Epithelial cell of esophagus (primary cell): ENCODE measurements at regions not wholly inside any gene's neighbourhood (a gene's known extent, or its start where the extent isn't known, plus 50 kb on each side); places are given as distances from the start of the nearest gene placed in this dataset.
"Not testable (repeated sequence)": the region's sequence is repeated elsewhere in the genome, so short reads cannot be mapped to it uniquely, and the experiment has no call there.

ENCODE experiments used
- DNase-seq: peaks from one replicate; pipeline ENCODE4 v3.0.0; 2010; ENCODE audit warnings: low read depth
- H3K4me3 ChIP-seq: 2 replicates; pipeline ENCODE4 v1.5.1; 2011; ENCODE audit warnings: mild to moderate bottlenecking, low read length, control low read depth
- TF ChIP-seq, protein P1 (sequence below): IDR thresholded peaks from 2 replicates; pipeline ENCODE4 v1.5.1; 2011; ENCODE audit warnings: low read depth, mild to moderate bottlenecking, low read length, control low read depth, inconsistent platforms; ENCODE audit not compliant: insufficient read depth; ENCODE audit errors: missing control alignments

DNA sequence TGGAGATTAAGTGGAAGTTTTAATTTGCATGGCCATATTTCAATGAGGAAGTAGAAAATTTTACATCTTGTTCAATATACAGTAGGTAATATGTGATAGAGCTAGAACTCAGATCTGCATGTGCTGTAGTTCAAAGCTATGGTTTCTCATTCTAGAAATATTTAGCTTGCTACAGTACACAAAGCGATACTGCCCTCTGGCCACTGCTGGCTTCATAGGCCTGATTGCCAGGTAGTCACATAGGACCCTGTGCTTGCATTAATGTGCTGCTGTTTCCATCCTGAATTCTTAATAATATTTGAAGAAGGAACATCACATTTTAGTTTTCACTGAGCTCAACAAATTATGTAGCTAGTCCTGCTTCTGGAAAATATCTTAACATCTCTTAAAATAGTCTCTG is 87.0 kb downstream of the PLSCR2 start:
- no peak overlapping the region for H3K4me3 ChIP-seq
- peak; percentile 25 for DNase-seq
- TF ChIP-seq, protein P1, sequence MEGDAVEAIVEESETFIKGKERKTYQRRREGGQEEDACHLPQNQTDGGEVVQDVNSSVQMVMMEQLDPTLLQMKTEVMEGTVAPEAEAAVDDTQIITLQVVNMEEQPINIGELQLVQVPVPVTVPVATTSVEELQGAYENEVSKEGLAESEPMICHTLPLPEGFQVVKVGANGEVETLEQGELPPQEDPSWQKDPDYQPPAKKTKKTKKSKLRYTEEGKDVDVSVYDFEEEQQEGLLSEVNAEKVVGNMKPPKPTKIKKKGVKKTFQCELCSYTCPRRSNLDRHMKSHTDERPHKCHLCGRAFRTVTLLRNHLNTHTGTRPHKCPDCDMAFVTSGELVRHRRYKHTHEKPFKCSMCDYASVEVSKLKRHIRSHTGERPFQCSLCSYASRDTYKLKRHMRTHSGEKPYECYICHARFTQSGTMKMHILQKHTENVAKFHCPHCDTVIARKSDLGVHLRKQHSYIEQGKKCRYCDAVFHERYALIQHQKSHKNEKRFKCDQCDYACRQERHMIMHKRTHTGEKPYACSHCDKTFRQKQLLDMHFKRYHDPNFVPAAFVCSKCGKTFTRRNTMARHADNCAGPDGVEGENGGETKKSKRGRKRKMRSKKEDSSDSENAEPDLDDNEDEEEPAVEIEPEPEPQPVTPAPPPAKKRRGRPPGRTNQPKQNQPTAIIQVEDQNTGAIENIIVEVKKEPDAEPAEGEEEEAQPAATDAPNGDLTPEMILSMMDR: peak; percentile 19

DNA sequence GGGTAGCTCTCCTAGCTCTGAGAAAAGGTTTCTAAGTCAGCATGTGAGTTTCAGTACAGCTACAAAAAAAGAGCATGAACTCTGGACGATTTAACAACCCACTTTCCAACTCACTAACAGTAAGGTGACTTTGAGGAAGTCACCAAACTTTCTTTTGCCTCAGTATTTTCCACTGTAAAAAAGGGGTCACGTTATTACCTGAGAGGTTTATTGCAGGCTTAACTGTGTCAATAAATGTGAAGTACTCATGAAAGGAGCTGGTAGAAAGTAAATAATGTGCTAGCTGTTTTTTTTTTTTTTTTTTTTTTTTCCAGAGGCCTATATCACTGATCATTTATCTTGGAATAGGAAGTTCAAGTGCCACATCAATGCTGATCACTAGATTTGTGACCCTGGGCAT is 89.3 kb downstream of the PLSCR2 start:
- no peak for DNase-seq
- TF ChIP-seq, protein P1: no peak
- no peak overlapping the region for H3K4me3 ChIP-seq

DNA sequence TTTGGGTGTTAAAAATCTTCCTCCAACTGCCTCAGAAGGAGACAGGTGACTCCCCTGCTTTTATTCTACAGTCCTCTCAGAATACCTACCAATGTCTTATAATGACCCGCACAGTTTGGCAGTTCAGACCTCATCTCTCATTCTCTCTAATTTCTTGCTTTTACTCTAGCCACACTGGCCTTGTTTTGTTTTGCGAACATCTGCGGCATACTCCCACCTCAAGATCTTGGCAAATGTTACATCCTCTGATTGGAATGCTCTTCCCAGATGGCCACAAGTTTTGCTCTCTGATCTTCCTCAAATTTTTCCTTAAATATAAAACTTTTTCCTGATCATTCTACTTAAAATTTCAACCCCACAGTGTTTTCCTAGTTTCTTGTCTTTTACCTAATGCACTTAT is 94.1 kb downstream of the PLSCR2 start:
- TF ChIP-seq, protein P1: no peak
- H3K4me3 ChIP-seq: no peak overlapping the region
- no peak for DNase-seq

DNA sequence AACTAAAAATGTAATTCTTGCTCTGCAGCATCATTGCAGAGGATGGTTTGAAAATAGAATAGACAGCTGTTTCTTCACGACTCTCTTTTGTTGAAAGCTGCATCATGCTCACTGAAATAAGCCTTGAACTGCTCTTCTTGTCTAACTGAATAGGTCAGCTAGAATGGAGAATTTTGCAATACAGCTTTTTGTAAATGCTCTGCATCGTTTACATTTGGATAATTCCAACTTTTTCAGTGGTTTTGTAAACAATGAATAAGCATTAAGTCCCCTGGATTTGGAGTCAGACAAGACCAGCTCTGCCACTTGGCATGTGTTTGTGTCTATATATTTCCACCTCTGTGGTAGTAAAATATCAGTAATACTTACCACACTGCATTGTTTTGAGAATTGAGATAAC is 95.2 kb downstream of the PLSCR2 start:
- TF ChIP-seq, protein P1: no peak
- no peak for DNase-seq
- H3K4me3 ChIP-seq: no peak overlapping the region

DNA sequence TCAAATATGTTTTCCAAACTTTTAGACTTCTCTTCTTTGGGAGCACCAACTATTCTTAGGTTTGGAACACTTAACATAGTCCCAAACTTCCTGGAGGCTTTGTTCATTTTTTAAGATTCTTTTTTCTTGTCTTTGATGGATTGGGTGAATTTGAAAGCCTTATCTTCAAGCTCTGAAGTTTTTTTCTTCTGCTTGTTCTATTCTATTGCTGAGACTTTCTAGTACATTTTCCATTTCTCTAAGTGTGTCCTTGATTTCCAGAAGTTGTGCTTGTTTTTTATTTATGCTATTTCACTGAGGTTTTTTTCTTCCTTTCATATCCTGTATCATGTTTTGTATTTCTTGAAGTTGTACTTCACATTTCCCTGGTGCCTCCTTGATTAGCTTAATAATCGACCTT is 97.5 kb downstream of the PLSCR2 start:
- DNase-seq: no peak
- no peak overlapping the region for H3K4me3 ChIP-seq
- TF ChIP-seq, protein P1: no peak

DNA sequence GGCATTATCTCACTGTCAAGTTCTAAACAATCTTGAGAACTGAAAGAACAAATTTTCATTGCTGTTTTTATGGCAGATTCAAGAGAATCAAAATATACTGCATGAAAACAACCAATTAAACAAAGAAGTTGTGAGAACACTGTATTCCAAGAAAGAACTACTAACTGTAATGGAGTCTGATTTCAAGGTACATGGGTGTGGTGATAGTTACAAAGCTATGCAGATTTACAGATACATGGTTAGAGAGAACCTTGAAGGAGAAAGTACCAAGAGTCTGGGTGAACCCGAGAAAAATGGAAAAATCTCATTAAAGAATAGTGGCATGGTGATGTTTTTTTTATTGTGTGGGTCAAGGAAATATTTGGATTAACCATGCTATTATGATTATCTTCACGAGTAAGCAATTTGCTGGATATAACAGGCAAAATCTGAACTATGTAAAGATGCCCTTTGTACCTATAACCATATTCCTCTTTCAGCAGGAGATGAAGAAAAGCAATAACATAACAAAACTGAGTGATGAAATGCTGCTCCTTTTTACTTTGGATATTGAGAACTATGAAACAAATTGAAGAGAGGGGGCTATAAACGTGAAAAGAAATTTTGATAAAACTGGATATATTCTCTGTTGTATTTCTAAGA is 100.4 kb downstream of the PLSCR2 start:
- DNase-seq: no peak
- no peak overlapping the region for H3K4me3 ChIP-seq
- TF ChIP-seq, protein P1: no peak

DNA sequence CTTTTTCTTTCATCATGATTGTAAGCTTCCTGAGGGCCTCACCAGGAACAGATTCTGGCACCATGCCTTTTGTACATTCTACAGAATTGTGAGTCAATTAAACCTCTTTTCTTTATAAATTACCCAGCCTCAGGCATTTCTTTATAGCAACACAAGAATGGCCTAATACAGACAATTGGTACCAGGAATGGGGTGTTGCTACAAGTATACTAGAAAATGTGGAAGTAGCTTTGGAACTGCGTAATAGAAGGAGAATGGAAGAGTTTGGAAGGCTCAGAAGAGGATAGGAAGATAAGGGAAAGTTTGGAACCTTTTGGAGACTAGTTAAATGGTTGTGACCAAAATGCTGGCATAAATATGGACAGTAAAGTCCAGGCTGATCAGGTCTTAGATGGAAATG is 108.9 kb upstream of the PLSCR4 start:
- no peak overlapping the region for H3K4me3 ChIP-seq
- TF ChIP-seq, protein P1: no peak
- DNase-seq: no peak

DNA sequence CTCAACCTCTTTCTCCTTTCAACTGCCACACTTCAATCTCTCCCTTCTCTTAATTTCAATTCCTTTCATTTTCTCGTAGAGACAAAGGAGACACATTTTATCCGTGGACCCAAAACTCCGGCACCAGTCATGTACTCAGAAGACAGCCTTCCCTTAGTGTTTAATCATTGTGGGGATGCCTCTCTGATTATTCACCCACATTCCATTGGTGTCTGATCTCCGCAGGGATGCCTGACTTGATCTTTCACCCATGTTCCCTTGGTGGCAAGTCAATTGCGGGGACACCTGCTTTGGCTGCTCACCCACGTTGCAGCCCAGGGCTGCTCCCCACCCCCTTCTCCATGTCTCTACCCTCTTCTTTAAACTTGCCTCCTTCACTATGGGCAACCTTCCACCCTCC is 103.5 kb upstream of the PLSCR4 start:
- DNase-seq, H3K4me3 ChIP-seq: not testable (repeated sequence)
